HT-29 (cell line): ENCODE measurements at regions not wholly inside any gene's neighbourhood (a gene's known extent, or its start where the extent isn't known, plus 50 kb on each side); places are given as distances from the start of the nearest gene placed in this dataset.
"Not testable (repeated sequence)": the region's sequence is repeated elsewhere in the genome, so short reads cannot be mapped to it uniquely, and the experiment has no call there.

Experiments
- DNase-seq: peaks from one replicate; pipeline ENCODE4 v3.0.0-alpha.2; 2015; ENCODE audit warnings: low spot score

GRCh38 chr3:154902495-154902894, 177.6 kb upstream of the MME start:
- not testable (repeated sequence) for DNase-seq

GRCh38 chr3:154901278-154901677, 178.8 kb upstream of the MME start:
- no peak for DNase-seq

GRCh38 chr3:154900816-154901215, 179.3 kb upstream of the MME start:
- DNase-seq: no peak

DNA sequence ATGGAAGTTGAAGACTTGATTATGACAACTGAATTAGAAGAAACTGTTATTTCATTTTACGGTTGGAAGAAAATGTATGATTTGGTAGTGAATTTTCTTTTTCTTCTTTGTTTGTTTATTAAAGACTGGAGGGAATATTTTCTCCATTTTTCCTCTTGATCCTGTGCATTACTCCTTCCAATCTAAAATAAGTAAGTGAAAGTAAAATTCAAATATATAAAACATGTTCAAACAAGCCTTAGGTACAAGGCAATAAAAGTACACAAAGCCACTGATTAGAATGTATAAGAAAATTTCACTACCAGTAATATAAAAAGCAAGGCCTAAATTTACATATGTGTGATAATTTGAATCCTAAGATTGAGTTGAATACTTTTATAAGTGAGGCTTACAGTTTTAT, 181.2 kb upstream of the MME start:
- DNase-seq: no peak

DNA sequence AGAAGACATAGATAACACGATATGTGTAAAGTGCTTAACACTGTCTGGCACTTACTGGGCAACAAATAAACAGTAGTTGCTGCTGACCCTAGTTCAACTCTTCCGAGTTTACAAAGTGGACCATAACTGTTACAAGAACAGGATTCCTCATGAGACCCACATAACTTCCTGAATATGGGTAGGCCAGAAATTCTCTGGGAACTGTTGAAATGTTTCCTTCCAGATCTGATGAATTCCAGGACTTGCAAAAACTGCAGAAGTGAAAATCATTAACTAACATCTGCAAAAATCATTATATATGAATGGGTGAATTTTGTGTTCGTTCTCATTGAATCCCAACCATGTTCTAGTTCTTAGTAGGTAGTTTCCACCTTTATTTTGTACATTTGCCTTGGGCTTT, 181.7 kb upstream of the MME start:
- DNase-seq: no peak

GRCh38 chr3:154893813-154894212, 186.3 kb upstream of the MME start:
- DNase-seq: no peak

GRCh38 chr3:154889227-154889634, 190.9 kb upstream of the MME start:
- DNase-seq: no peak

- DNase-seq: no peak
Observed at GRCh38 chr3:154887869-154888268, 192.2 kb upstream of the MME start.

GRCh38 chr3:154886437-154886836, 193.7 kb upstream of the MME start:
- DNase-seq: no peak

DNA sequence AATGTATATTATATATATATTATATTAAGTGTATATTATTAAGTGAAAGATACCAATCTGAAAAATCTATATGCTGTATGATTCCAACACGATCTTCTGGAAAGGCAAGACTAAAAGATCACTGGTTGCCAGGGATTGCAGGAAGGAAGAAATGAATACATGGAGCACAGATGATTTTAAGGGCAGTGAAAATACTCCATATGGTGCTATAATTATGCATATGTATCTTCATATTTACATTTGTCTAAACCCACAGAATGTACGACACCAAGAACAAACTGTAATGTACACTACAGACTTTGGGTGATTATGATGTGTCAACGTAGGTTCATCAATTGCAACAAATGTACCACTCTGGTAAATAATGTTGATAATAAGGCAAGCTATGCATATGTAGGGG, 194.7 kb upstream of the MME start:
- DNase-seq: no peak

DNA sequence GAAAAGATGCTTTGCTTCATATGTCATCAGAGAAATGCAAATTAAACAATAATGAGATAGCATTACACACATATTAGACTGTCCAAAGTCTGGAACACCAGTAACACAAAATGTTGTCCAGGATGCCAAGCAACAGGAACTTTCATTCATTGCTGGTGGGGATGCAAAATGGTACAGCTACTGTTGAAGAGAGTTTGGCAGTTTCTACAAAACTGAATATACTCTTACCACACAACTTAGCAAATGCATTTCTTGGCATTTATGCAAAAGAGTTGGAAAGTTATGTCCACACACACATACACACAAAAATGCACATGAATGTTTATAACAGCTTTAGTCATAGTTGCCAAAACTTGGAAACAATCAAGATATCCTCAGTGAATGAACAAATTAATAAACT, 195.2 kb upstream of the MME start:
- DNase-seq: no peak

DNA sequence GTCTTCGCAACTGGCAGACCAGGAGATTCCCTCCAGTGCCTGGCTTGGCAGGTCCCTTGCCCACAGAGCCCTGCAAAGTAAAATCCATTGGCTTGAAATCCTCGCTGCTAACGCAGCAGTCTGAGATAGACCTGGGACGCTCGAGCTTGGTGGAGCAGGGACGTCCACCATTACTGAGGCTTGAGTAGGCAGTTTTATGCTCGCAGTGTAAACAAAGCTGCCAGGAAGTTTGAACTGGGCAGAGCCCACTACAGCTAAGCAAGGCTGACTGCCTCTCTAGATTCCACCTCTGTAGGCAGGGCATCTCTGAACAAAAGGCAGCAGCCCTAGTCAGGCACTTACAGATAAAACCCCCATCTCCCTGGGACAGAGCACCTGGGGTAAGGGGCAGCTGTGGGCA, 205.0 kb upstream of the MME start:
- peak; percentile 50 for DNase-seq

DNA sequence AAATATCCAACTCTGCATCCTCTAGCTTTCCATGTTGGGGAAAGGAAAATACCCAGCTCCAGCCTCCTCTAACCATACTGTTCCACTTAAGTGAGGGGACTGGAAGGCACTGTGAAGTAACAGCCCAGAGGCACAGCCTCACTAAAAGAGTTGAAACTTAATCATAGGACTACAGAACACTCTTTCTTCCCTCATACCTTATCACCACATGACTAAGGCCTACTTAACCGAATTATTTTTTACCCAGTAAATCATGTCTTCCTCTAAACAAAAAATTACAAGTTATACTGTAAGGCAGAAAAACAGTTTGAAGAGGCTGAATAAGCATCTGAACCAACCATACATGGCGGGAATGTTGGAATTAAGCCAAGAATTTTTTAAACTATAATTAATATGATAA, 207.4 kb upstream of the MME start:
- no peak for DNase-seq

GRCh38 chr3:154872074-154872473, 208.0 kb upstream of the MME start:
- no peak for DNase-seq

DNA sequence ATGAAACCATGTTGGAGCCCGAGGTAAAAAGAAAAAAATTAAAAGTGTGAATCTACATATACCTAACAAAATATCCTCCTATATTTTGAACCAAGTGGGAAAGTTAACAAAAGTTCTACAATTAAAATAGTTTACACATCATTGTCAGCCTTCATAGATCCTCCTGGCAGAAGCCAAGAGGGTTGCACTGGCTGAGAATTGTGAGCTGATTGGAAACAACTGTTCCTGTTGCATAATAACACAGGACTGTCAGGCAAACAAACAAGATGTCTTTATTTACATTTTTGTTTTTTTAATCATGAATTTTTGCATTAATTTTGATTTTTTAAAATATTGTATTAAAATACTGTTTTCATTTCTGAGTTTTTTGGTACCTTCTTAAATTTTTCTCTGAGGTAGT, 215.2 kb upstream of the MME start:
- DNase-seq: no peak

DNA sequence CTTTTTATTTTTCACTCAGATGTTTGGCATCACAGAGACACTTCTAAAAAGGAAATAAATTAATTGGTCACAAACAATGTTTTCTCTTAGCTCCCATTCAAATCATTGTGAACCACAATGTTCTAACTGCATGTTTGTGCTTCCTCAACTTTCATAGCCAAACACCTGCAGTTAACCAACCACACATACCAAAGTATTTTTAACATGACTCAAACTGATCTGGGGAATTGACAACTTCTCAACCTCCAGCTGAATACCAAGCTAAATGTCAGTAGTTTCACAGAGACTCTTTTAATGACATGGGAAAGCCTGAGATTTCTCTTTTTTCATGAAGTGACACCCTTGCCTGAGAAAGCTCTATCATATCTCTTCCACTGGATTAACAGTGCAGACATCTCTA, 217.9 kb upstream of the MME start:
- DNase-seq: no peak

DNA sequence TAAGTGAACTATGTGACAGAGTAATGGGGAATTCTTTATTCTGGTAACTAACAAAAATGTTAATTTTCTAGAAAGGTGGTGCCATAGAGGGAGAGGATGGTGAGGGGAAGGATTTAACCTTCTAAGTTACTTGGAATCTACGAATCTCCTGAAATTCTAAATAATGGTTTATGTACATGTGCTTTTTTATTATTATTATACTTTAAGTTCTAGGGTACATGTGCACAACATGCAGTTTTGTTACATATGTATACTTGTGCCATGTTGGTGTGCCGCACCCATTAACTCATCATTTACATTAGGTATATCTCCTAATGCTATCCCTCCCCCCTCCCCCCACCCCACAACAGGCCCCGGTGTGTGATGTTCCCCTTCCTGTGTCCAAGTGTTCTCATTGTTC, 227.1 kb upstream of the MME start:
- not testable (repeated sequence) for DNase-seq

GRCh38 chr3:154852515-154852914, 227.6 kb upstream of the MME start:
- DNase-seq: peak; percentile 13

- DNase-seq: no peak
Observed at GRCh38 chr3:154851644-154852043, 228.5 kb upstream of the MME start.

DNA sequence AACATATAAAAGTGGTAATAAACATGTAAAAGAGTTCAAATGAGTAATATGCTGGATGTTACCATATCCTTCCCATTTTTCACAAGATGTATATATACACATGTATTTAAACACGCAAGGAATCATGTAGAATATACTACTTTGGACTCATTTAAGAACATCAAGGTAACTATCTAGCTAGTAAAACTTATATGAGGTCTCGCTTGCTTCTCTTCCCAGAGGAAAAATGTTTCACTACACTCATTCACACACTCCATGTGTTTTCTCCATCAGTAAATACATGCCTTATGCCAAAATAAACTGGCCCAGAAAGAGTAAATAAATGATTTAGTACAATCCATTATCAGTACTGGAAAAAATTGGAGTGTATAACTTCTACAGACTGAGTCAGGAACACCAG, 229.2 kb upstream of the MME start:
- DNase-seq: no peak

GRCh38 chr3:154849408-154849807, 230.7 kb upstream of the MME start:
- no peak for DNase-seq

- DNase-seq: no peak
Observed at GRCh38 chr3:154844863-154845262, 235.3 kb upstream of the MME start.

GRCh38 chr3:154843647-154844046, 236.5 kb upstream of the MME start:
- no peak for DNase-seq

DNA sequence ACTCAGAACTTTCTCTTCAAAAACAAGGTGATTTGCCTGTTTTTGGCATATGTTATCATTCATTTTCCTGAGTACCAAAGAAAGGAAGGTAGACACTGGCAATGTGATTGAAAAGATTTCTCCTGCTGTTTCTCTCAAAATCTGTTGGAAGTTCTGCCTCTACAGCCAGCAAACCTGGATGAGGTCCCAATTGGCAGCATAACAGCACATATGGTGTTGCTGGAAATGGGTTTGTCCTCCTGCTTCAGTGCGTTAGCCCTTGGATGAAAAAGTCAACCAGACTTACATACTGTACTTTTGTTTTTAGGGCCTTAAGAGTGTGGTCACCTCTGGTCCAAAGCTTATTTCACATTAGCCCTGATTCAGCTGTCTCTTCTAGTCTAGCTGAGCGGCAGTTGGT, 237.6 kb upstream of the MME start:
- no peak for DNase-seq

DNA sequence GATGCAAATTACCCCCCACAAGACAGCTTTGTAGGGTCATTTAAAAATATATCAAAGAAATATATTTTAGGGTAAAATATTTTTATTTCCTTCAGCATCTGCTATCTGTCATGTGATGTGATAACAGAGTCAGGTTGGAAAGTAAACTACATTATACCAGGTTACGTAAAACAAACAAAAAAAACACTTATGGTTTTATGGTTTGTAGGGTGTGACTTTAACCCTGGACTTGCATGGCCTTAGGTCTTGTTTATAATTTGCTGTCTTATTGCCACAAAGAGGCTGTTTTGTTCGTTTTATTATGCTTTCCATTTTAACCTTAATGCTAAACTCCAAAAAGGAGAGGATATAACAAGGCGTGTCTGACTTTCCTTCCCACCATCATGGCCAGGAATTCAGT, 244.5 kb upstream of the MME start:
- no peak for DNase-seq
